GM12873 (cell line): ENCODE measurements at regions not wholly inside any gene's neighbourhood (a gene's known extent, or its start where the extent isn't known, plus 50 kb on each side); places are given as distances from the start of the nearest gene placed in this dataset.

Source experiments
- TF ChIP-seq, protein P1 (sequence below): IDR thresholded peaks from 2 replicates; pipeline ENCODE4 v1.5.1; 2012; ENCODE audit warnings: low read depth, mild to moderate bottlenecking, moderate library complexity, low read length, control low read depth; ENCODE audit not compliant: insufficient read depth; ENCODE audit errors: missing control alignments

DNA sequence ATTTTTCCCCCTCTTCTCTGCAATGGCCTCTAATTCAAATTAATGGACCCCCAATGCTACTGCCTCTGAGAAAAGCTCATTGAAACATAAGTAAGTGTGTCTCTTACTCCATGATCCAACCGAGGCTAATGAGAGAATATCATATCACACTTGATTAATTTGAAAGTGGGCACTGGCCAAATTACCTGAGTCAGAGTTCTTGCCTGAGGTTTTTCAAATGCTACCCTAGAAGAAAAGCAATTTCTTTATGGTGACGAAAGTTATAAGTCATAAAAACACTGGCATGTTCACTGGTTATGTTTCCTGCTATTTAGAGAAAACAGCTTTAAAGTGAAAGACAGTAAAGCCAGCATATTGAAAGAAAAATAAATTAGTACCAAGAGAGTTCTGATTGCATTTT lies 368.8 kb upstream of the TMPRSS15 start:
- TF ChIP-seq, protein P1, sequence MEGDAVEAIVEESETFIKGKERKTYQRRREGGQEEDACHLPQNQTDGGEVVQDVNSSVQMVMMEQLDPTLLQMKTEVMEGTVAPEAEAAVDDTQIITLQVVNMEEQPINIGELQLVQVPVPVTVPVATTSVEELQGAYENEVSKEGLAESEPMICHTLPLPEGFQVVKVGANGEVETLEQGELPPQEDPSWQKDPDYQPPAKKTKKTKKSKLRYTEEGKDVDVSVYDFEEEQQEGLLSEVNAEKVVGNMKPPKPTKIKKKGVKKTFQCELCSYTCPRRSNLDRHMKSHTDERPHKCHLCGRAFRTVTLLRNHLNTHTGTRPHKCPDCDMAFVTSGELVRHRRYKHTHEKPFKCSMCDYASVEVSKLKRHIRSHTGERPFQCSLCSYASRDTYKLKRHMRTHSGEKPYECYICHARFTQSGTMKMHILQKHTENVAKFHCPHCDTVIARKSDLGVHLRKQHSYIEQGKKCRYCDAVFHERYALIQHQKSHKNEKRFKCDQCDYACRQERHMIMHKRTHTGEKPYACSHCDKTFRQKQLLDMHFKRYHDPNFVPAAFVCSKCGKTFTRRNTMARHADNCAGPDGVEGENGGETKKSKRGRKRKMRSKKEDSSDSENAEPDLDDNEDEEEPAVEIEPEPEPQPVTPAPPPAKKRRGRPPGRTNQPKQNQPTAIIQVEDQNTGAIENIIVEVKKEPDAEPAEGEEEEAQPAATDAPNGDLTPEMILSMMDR: no peak

DNA sequence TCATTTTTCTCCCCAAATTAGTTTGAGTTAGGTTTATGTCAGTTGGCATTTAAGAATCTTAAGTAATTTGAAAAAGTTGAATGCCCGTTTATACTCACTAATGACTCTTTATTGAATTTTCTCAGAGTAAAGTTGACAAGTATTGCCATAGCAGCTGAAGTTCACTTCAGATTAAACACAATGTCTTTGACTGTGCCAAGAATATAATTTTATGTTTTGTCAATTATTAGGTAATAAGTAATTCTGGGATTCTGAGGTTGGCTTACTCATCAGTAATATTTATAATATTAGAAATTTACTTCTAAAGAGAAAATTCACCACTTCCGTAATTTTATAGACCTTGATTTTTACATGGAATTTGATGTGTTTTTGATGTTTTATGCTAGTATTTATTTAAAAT lies 369.3 kb upstream of the TMPRSS15 start:
- TF ChIP-seq, protein P1: no peak

DNA sequence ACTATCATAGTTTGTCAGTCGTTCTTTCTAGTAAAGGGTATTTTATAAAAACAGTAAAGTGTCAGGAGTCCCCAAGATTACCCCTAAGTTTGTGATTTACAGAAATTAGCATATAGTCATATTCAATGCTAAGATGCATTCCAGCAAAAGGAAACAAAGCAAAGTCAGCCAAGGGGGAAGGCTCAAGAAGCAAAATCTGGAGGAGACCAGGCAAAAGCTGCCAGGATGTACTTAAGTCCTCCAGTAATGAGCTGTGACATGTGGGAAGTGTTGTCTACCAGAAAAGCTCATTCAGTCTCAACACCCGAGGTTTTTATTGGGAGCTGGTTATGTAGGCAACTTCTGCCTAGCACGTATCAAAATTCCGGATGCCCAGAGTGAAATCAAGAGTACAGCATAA lies 373.4 kb upstream of the TMPRSS15 start:
- TF ChIP-seq, protein P1: no peak

DNA sequence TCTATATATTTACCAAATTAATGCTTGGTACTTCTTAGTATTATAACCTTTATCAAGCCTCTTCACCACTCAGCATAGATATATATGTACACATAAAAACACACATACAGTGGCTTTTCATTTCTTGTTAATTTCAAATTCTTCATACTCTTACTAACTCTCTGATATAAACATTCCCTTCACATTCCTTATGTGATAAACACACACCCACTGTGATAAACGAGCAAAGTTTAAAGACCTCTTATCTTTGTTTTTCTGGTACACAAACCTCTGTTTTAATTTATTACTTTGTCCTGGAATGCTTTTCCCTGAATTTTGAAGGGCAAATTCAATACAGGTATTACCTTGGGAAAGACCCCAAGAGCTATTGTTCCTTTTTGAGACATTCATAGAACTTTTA lies 379.1 kb upstream of the TMPRSS15 start:
- TF ChIP-seq, protein P1: no peak

DNA sequence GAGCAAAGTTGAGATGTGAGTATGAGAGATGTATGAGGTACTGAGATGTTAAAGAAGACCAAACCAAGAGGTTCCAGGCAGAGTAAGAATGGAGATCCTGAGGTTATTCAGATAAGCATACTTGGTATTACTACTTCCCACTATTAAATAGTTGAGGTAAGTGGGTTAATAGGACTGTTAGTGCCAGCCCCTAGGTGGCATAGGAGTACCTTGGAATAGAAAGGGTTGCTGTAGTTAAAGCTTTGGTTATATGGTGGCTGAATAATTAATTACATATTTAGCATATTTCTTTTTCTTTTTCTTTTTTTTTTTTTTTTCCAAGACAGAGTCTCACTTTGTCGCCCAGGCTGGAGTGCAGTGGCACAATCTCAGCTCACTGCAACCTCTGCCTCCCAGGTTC lies 397.9 kb upstream of the TMPRSS15 start:
- TF ChIP-seq, protein P1: no peak

DNA sequence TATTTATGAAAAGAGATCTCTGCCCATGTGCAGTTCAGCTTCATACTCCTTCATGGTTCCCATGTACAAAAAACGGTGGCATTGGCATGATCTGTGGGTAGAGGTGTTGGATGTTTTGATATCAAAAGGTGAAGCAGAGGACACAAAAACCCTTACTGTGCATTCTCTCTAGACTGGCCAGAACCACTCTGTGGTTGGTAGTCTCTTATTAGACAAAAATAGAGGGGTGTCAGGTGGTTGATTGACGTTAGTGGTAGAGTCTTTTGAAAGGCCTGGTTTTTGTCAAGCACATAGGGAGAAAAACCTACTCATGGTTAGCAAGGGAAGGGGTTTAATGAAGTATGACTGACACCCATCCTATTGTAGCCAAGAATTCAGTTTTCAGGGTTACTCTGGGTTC lies 400.0 kb upstream of the TMPRSS15 start:
- TF ChIP-seq, protein P1: no peak

DNA sequence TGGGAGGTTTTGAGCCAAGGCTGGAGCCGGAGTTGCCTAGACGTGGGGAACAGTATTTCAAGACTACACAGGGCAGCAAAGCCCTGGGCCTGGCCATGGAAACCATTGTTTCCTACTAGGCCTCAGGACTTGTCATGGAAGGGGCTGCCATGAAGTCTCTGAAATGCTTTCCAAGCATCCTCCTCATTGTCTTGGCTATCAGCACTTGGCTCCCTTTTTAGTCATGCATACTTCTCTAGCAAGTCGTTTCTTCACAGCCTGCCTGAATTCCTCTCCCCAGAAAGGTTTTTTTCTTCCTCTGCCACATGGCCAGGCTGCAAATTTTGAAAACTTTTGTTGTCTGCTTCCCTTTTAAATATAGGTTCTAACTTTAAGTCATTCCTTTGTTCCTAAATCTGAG lies 406.6 kb upstream of the TMPRSS15 start:
- TF ChIP-seq, protein P1: no peak

DNA sequence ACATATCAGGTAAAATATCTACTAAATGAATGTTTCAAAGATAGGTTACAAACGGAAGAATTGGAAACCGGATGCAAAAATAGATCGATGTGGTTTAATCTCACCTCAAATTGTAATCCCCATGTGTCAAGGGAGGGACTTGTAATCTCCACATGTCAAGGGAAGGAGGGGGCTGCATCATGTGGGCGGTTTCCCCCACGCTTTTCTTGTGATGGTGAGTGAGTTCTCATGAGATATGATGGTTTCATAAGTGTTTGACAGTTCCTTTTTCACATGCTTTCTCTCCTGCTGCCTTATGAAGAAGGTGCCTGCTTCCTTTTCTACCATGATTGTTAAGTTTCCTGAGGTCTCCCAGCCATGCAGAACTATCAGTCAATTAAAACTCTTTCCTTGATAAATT lies 408.7 kb upstream of the TMPRSS15 start:
- TF ChIP-seq, protein P1: no peak
